ENCODE measurements at regions not wholly inside any gene's neighbourhood (a gene's known extent, or its start where the extent isn't known, plus 50 kb on each side); places are given as distances from the start of the nearest gene placed in this dataset.

- no peak for TF ChIP-seq EZH2 (IDR thresholded peaks at IDR 0.05; ENCODE audit: borderline replicate concordance, low read depth, low read length, severe bottlenecking)
- TF ChIP-seq MYC (IDR thresholded peaks at IDR 0.05; ENCODE audit: low read depth, low read length): no peak
- no peak for TF ChIP-seq CTCF (IDR thresholded peaks at IDR 0.05; ENCODE audit: extremely low read depth in 1 of 2, insufficient read depth in 1 of 2, low read depth in 1 of 2, low read length in 2 of 2)
- no peak for TF ChIP-seq POLR2A (IDR thresholded peaks at IDR 0.05; ENCODE audit: low read depth, low read length)
- no peak for TF ChIP-seq POLR2AphosphoS5 (IDR thresholded peaks at IDR 0.05; ENCODE audit: insufficient read depth, low read depth, low read length)
- no peak for TF ChIP-seq GATA2 (IDR thresholded peaks at IDR 0.05; ENCODE audit: insufficient read depth, insufficient read length, low read depth, low read length)
- no peak for TF ChIP-seq MAX (IDR thresholded peaks at IDR 0.05; ENCODE audit: insufficient read depth, insufficient read length)
These were observed 502.7 kb downstream of the NUF2 start for GRCh38 chr1:163824490-163824889.
